Small intestine (tissue), 7 donors: ENCODE measurements at regions not wholly inside any gene's neighbourhood (a gene's known extent, or its start where the extent isn't known, plus 50 kb on each side); places are given as distances from the start of the nearest gene placed in this dataset.

Source experiments
- DNase-seq, 2 donors: peaks; one replicate each; pipeline versions ENCODE4 v3.0.0 to v3.0.0-alpha.2; 2013
- FAIRE-seq: peaks from 2 replicates; lab custom pipeline; 2012; peaks lifted over from hg19 to GRCh38; lab: Jason Lieb, UNC
- H3K27ac ChIP-seq, 3 donors: one replicate each; pipeline ENCODE4 v1.5.1; 2013; ENCODE audit warnings: low read length in 2 of 3, mild to moderate bottlenecking in 2 of 3, control low read depth in 1 of 3, inconsistent platforms in 1 of 3, low read depth in 1 of 3, moderate library complexity in 1 of 3
- H3K27me3 ChIP-seq, 3 donors: one replicate each; pipeline ENCODE4 v1.6.1; 2013; ENCODE audit warnings: low read length in 3 of 3, inconsistent platforms in 1 of 3; ENCODE audit not compliant: control insufficient read depth in 3 of 3, insufficient read depth in 3 of 3
- H3K36me3 ChIP-seq, 3 donors: one replicate each; pipeline ENCODE4 v1.6.1; 2013; ENCODE audit warnings: low read length in 3 of 3, inconsistent platforms in 1 of 3, low read depth in 1 of 3, mild to moderate bottlenecking in 1 of 3, moderate library complexity in 1 of 3; ENCODE audit not compliant: control insufficient read depth in 3 of 3, insufficient read depth in 2 of 3
- H3K4me1 ChIP-seq, 3 donors: one replicate each; pipeline ENCODE4 v1.6.1; 2013; ENCODE audit warnings: low read length in 2 of 3, inconsistent platforms in 1 of 3, low read depth in 1 of 3, mild to moderate bottlenecking in 1 of 3, moderate library complexity in 1 of 3; ENCODE audit not compliant: control insufficient read depth in 3 of 3, insufficient read depth in 2 of 3
- H3K4me3 ChIP-seq, 3 donors: one replicate each; pipeline ENCODE4 v1.5.1; 2013; ENCODE audit warnings: low read length in 3 of 3, control low read depth in 1 of 3, inconsistent platforms in 1 of 3, low read depth in 1 of 3, mild to moderate bottlenecking in 1 of 3, moderate library complexity in 1 of 3
- H3K9me3 ChIP-seq, 2 donors: one replicate each; pipeline ENCODE4 v1.6.1; 2013; ENCODE audit warnings: low read depth in 1 of 2, low read length in 1 of 2; ENCODE audit not compliant: control insufficient read depth in 2 of 2, insufficient read depth in 1 of 2
- WGBS, 3 donors: extraction: QIAGEN DNeasy Blood & Tissue Kit; methylation state at CpG; one replicate each; pipeline ENCODE4 v1.1.7; 2013; 5-methylcytosine and 5-hydroxymethylcytosine counted together
- donor health status: healthy with polysubstance abuse.
- donor health status: control.
- donor health status: control.
- donor health status: Bipolar disorder and iron deficiency.
- donor health status: healthy.

GRCh38 chr20:58583586-58583985, 67.5 kb upstream of the STX16 start:
- WGBS, 3 donors: 68 to 75% (median 71%) methylated on average over 8 of the region's 8 CpGs
- Histone ChIP-seq H3K36me3 (no peaks in the 10 kb centered on the region), H3K27me3 (peaks cover 0 to 3% (median 0%) of the 10 kb centered on the region in 3 donors), H3K9me3 (peaks cover 2 to 3% of the 10 kb centered on the region in 2 donors), H3K27ac (no peak overlapping the region), H3K4me1 (no peaks in the 10 kb centered on the region), H3K4me3 (no peak overlapping the region)
- FAIRE-seq: no peak
- DNase-seq: no peak

GRCh38 chr20:58583176-58583575, 67.9 kb upstream of the STX16 start:
- Histone ChIP-seq H3K27me3 (peaks cover 0 to 3% (median 0%) of the 10 kb centered on the region in 3 donors), H3K36me3 (no peaks in the 10 kb centered on the region), H3K4me3 (no peak overlapping the region), H3K27ac (no peak overlapping the region), H3K9me3 (peaks cover 2 to 3% of the 10 kb centered on the region in 2 donors), H3K4me1 (no peaks in the 10 kb centered on the region)
- FAIRE-seq (no peak), DNase-seq (no peak)
- WGBS, 3 donors: 45 to 61% (median 51%) methylated on average over 13 of the region's 13 CpGs

GRCh38 chr20:58580474-58580835, 65.3 kb upstream of the APCDD1L start:
- Histone ChIP-seq H3K9me3 (peaks cover 2 to 3% of the 10 kb centered on the region in 2 donors), H3K27me3 (peaks cover 0 to 4% (median 0%) of the 10 kb centered on the region in 3 donors), H3K4me1 (no peaks in the 10 kb centered on the region), H3K36me3 (no peaks in the 10 kb centered on the region), H3K4me3 (no peak overlapping the region), H3K27ac (no peak overlapping the region)
- DNase-seq (no peak), FAIRE-seq (no peak)
- 80 to 85% (median 82%) methylated on average over 7 of the region's 7 CpGs for WGBS, 3 donors

- H3K9me3 ChIP-seq: peaks cover 2 to 3% of the 10 kb centered on the region in 2 donors
- no peaks in the 10 kb centered on the region for H3K4me1 ChIP-seq
- no peak overlapping the region for H3K27ac ChIP-seq
- no peaks in the 10 kb centered on the region for H3K36me3 ChIP-seq
- FAIRE-seq (no peak), DNase-seq (no peak)
- WGBS, 3 donors: 82 to 86% (median 82%) methylated on average over 23 of the region's 23 CpGs
- peaks cover 0 to 4% (median 0%) of the 10 kb centered on the region in 3 donors for H3K27me3 ChIP-seq
- H3K4me3 ChIP-seq: no peak overlapping the region
Measured at GRCh38 chr20:58579819-58580473, 64.7 kb upstream of the APCDD1L start.

- no peaks in the 10 kb centered on the region for H3K4me1 ChIP-seq
- H3K27me3 ChIP-seq: peaks cover 0 to 4% (median 0%) of the 10 kb centered on the region in 3 donors
- no peak for FAIRE-seq
- H3K27ac ChIP-seq: no peak overlapping the region
- H3K36me3 ChIP-seq: no peaks in the 10 kb centered on the region
- no peak for DNase-seq
- no peak overlapping the region for H3K4me3 ChIP-seq
- peaks cover 2 to 3% of the 10 kb centered on the region in 2 donors for H3K9me3 ChIP-seq
- 87 to 92% (median 90%) methylated on average over 15 of the region's 15 CpGs for WGBS, 3 donors
Measured at GRCh38 chr20:58579069-58579818, 64.0 kb upstream of the APCDD1L start.

- DNase-seq: no peak
- Histone ChIP-seq H3K9me3 (peaks cover 2 to 3% of the 10 kb centered on the region in 2 donors), H3K4me3 (no peak overlapping the region), H3K4me1 (no peaks in the 10 kb centered on the region), H3K27ac (no peak overlapping the region), H3K36me3 (no peaks in the 10 kb centered on the region), H3K27me3 (peaks cover 0 to 2% (median 0%) of the 10 kb centered on the region in 3 donors)
- whole genome bisulfite sequencing, 3 donors: 76 to 84% (median 83%) methylated on average over 23 of the region's 23 CpGs
- FAIRE-seq: no peak
Measured at GRCh38 chr20:58577871-58578598, 62.8 kb upstream of the APCDD1L start.

GRCh38 chr20:58577139-58577806, 62.1 kb upstream of the APCDD1L start:
- DNase-seq: no peak
- Histone ChIP-seq H3K4me3 (no peak overlapping the region), H3K9me3 (peaks cover under 1 to 2% of the 10 kb centered on the region in 2 donors), H3K4me1 (peaks cover 0 to 1% (median 0%) of the 10 kb centered on the region in 3 donors), H3K36me3 (no peaks in the 10 kb centered on the region), H3K27ac (no peak overlapping the region), H3K27me3 (peaks cover 0 to 2% (median 0%) of the 10 kb centered on the region in 3 donors)
- no peak for FAIRE-seq
- WGBS, 3 donors: 79 to 85% (median 83%) methylated on average over 13 of the region's 13 CpGs

- FAIRE-seq: no peak
- no peak for DNase-seq
- Histone ChIP-seq H3K27ac (no peak overlapping the region), H3K4me3 (no peak overlapping the region), H3K4me1 (peaks cover 0 to 8% (median 0%) of the 10 kb centered on the region in 3 donors), H3K27me3 (peaks cover 0 to 2% (median 0%) of the 10 kb centered on the region in 3 donors), H3K36me3 (no peaks in the 10 kb centered on the region), H3K9me3 (no peaks in the 10 kb centered on the region)
- 77 to 87% (median 84%) methylated on average over 9 of the region's 9 CpGs for WGBS, 3 donors
Measured at GRCh38 chr20:58576603-58576970, 61.4 kb upstream of the APCDD1L start.
